ENCODE measurements at regions not wholly inside any gene's neighbourhood (a gene's known extent, or its start where the extent isn't known, plus 50 kb on each side); places are given as distances from the start of the nearest gene placed in this dataset.

GRCh38 chr10:52652431-52653262 lies 119.9 kb downstream of the MBL2 start:
- ATAC-seq = no peak
- 37 to 46% methylated on average over 7 of the region's 7 CpGs for WGBS, 2 donors
- TF ChIP-seq POLR2A (IDR thresholded peaks at IDR 0.05) = no peak
- TF ChIP-seq, protein P1, sequence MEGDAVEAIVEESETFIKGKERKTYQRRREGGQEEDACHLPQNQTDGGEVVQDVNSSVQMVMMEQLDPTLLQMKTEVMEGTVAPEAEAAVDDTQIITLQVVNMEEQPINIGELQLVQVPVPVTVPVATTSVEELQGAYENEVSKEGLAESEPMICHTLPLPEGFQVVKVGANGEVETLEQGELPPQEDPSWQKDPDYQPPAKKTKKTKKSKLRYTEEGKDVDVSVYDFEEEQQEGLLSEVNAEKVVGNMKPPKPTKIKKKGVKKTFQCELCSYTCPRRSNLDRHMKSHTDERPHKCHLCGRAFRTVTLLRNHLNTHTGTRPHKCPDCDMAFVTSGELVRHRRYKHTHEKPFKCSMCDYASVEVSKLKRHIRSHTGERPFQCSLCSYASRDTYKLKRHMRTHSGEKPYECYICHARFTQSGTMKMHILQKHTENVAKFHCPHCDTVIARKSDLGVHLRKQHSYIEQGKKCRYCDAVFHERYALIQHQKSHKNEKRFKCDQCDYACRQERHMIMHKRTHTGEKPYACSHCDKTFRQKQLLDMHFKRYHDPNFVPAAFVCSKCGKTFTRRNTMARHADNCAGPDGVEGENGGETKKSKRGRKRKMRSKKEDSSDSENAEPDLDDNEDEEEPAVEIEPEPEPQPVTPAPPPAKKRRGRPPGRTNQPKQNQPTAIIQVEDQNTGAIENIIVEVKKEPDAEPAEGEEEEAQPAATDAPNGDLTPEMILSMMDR (IDR thresholded peaks at IDR 0.05) = no peak

GRCh38 chr10:52653263-52653909 lies 119.2 kb downstream of the MBL2 start:
- no peak overlapping the region for H3K4me3 ChIP-seq
- H3K36me3 ChIP-seq (replicated peaks in 1 of 2; ENCODE audit: insufficient read depth in 1 of 2, low read depth in 2 of 2) = no peaks in the 10 kb centered on the region
- no peak for TF ChIP-seq POLR2A (IDR thresholded peaks at IDR 0.05)
- intact Hi-C loops (cut with DNase I) = no loop called here
- WGBS, 2 donors = 55 to 66% methylated on average over 4 to 5 of the region's 5 CpGs
- DNase-seq = no peak
- H3K9me3 ChIP-seq = no peaks in the 10 kb centered on the region
- ATAC-seq = no peak
- no peaks in the 10 kb centered on the region for H3K4me1 ChIP-seq
- H3K27ac ChIP-seq = no peak overlapping the region
- H3K27me3 ChIP-seq = no peaks in the 10 kb centered on the region

More at GRCh38 chr10:52652431-52653262, 119.9 kb downstream of the MBL2 start:
- no peak overlapping the region for H3K27ac ChIP-seq
- intact Hi-C loops (cut with DNase I) = no loop called here
- DNase-seq = no peak
- no peak overlapping the region for H3K4me3 ChIP-seq
- H3K9me3 ChIP-seq = no peaks in the 10 kb centered on the region
- no peaks in the 10 kb centered on the region for H3K27me3 ChIP-seq
- H3K36me3 ChIP-seq (replicated peaks in 1 of 2; ENCODE audit: insufficient read depth in 1 of 2, low read depth in 2 of 2) = no peaks in the 10 kb centered on the region
- no peaks in the 10 kb centered on the region for H3K4me1 ChIP-seq

DNA sequence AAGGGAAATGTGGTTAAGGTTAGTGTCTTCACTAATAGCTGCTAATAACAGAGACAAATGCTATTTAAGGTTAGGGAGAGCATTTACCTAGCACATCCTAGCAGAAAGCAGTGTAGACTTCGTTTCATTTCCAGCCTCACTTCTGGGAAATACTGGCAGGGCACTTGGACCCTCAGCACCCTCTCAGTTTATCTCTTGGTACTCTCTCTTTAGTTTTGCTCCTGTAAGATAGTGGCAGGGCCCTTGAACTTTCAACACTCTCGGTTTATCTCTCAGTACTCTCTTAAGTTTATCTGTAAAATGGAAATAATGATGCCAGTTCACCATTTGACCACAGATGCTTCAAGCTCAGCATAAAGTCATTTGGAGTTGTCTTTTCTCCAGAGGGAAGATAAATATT lies 118.4 kb downstream of the MBL2 start:
- H3K27me3 ChIP-seq = no peaks in the 10 kb centered on the region
- H3K4me3 ChIP-seq = no peak overlapping the region
- ATAC-seq (no peak), DNase-seq (no peak)
- H3K4me1 ChIP-seq = no peaks in the 10 kb centered on the region
- 59 to 63% methylated on average over 2 of the region's 2 CpGs for WGBS, 2 donors
- intact Hi-C loops (cut with DNase I) = no loop called here
- no peaks in the 10 kb centered on the region for H3K9me3 ChIP-seq
- TF ChIP-seq POLR2A (IDR thresholded peaks at IDR 0.05) = no peak
- TF ChIP-seq, protein P1 (IDR thresholded peaks at IDR 0.05) = no peak
- no peak overlapping the region for H3K27ac ChIP-seq
- no peaks in the 10 kb centered on the region for H3K36me3 ChIP-seq (replicated peaks in 1 of 2; ENCODE audit: insufficient read depth in 1 of 2, low read depth in 2 of 2)

- ATAC-seq = no peak
Measured at GRCh38 chr10:52658112-52658511, 114.5 kb downstream of the MBL2 start.

DNA sequence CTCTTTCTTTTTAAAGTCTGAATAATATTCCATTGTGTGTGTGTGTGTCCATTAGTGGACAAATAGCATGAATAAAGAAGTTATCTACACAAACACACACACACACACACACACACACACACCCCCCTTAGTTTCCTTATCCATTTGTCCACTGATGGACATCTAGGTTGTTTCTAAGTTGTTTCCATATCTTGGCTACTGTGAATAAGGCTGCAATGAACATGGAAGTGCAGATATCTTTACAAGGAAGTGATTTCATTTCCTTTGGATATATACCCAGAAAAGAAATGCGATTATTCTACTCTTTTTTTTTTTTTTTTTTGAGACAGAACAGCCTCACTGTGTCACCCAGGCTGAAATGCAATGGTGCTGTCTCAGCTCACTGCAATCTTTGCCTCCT lies 113.5 kb downstream of the MBL2 start:
- WGBS, 2 donors = 33 to 57% methylated on average over 1 of the region's 1 CpG
- no peak overlapping the region for H3K4me3 ChIP-seq
- intact Hi-C loops (cut with DNase I) = no loop called here
- no peaks in the 10 kb centered on the region for H3K9me3 ChIP-seq
- H3K4me1 ChIP-seq = no peaks in the 10 kb centered on the region
- no peak for TF ChIP-seq POLR2A (IDR thresholded peaks at IDR 0.05)
- TF ChIP-seq, protein P1 (IDR thresholded peaks at IDR 0.05) = no peak
- DNase-seq (no peak), ATAC-seq (no peak)
- no peaks in the 10 kb centered on the region for H3K36me3 ChIP-seq (replicated peaks in 1 of 2; ENCODE audit: insufficient read depth in 1 of 2, low read depth in 2 of 2)
- H3K27ac ChIP-seq = no peak overlapping the region
- H3K27me3 ChIP-seq = no peaks in the 10 kb centered on the region

More at GRCh38 chr10:52658112-52658511, 114.5 kb downstream of the MBL2 start:
- no peaks in the 10 kb centered on the region for H3K36me3 ChIP-seq (replicated peaks in 1 of 2; ENCODE audit: insufficient read depth in 1 of 2, low read depth in 2 of 2)
- DNase-seq = no peak
- no peak overlapping the region for H3K27ac ChIP-seq
- H3K4me1 ChIP-seq = no peaks in the 10 kb centered on the region
- WGBS, 2 donors = 38 to 44% methylated on average over 3 of the region's 3 CpGs
- no peaks in the 10 kb centered on the region for H3K27me3 ChIP-seq
- intact Hi-C loops (cut with DNase I) = no loop called here
- H3K9me3 ChIP-seq = no peaks in the 10 kb centered on the region
- TF ChIP-seq, protein P1 (IDR thresholded peaks at IDR 0.05) = no peak
- no peak for TF ChIP-seq POLR2A (IDR thresholded peaks at IDR 0.05)
- no peak overlapping the region for H3K4me3 ChIP-seq
